IPS DF 4.7 (cell line): ENCODE measurements at regions not wholly inside any gene's neighbourhood (a gene's known extent, or its start where the extent isn't known, plus 50 kb on each side); places are given as distances from the start of the nearest gene placed in this dataset.
"Not testable (repeated sequence)": the region's sequence is repeated elsewhere in the genome, so short reads cannot be mapped to it uniquely, and the experiment has no call there.

ENCODE experiments used
- DNase-seq: peaks from one replicate; pipeline ENCODE4 v3.0.0-alpha.2; 2013; ENCODE audit warnings: low spot score; ENCODE audit errors: extremely low read depth

DNA sequence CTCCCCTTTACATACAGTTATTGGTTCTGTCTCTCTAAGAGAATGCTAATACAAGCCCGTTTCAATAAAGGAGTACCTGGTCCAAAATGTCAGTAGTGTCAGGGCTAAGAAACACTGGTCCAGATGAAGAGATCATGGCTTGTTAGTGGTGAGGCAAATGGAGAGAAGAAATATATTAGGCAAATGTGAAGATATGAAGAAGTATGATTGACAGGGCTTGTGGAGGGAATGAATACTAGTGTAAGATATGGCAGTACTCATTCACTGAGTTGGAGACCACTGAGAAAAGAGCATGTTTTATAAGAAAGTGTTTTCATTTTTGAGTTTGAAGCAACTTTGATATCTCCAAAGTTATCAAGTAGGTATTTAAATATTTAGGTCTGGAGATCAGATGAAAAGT lies 290.5 kb upstream of the MEF2C start:
- no peak for DNase-seq

DNA sequence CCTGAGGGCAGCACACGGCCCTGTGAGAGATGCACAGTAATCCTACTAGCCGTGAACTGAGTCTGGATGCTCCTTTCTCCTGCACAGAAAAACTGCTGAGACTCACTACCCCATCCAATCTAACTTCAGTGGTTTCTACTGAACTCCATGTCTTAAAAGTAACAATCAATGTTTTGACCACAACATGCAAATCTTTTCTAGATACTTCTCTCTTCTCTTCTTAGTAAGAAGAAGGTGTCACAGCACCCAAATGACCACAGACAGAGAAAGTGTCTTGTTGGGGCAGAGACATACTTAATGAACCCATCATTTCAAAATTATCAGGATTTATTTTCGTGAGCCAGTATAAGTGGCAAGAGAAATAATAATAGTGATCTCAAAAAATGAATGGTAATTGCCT lies 285.8 kb upstream of the MEF2C start:
- DNase-seq = no peak

DNA sequence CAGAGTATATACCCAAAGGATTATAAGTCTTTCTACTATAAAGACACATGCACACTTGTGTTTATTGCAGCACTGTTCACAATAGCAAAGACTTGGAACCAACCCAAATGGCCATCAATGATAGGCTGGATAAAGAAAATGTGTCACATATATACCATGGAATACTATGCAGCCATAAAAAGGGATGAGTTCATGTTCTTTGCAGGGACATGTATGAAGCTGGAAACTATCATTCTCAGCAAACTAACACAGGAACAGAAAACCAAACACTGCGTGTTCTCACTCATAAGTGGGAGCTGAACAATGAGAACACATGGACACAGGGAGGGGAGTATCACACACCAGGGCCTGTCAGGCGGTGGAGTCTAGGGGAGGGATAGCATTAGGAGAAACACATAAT lies 281.7 kb upstream of the MEF2C start:
- DNase-seq = not testable (repeated sequence)

DNA sequence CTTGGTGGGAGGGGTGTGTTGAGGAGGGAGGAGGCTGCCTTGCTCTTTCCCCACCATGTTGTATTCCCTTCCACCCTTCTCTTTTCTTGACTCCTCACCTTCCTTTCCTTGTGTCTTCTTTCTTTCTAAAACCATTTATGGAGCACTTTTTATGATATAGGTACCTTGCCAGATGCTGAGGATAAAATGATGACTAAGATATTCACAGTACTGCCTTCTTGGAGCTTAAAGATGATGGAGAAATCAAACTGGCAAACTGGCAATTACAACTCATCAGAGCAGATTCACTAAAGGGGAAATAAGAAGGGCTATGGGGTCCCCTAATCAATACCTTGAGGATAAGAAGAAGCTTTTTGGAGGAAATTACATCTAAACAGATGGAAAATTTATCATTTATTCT lies 273.2 kb upstream of the MEF2C start:
- DNase-seq = no peak

DNA sequence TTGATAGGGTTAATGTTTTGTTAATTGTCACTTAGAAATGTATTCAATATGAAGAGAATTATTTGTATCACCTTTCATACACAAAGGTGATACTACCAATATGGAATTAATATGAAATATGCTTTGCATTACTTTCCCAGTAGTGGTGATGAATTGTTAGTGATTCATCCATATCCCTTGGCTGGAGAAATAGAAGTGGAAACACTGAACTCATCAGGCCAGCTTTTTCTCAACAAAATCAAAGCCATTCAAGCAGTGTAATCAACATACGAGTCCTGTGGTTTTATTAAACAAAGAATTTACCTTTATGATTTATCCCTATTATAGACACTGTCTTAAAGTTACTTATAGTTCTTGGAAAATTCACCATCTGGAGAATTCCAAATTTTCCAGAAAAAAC lies 264.0 kb upstream of the MEF2C start:
- DNase-seq = no peak

DNA sequence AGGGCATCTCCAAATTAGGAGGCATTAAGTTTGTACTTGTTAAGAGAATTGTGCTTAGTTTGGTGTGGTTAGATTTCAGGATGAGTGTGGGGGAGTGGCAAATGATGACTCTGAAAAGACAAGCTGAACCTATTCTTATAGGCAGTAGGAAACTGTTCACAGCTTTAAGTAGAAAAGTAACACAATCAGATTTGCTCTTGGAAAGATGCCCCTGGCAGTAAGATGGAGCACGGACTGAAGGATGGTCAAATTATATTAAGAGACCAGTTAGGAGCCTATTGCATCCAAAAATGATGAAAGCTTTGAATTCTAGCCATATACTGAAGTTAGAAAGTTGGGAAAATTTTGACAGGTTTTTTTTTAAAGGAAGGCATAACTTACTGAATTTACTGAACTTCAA lies 254.2 kb upstream of the MEF2C start:
- DNase-seq = no peak

GRCh38 chr5:89133975-89134374 lies 251.0 kb upstream of the MEF2C start:
- DNase-seq = no peak

GRCh38 chr5:89133129-89133528 lies 250.1 kb upstream of the MEF2C start:
- no peak for DNase-seq

DNA sequence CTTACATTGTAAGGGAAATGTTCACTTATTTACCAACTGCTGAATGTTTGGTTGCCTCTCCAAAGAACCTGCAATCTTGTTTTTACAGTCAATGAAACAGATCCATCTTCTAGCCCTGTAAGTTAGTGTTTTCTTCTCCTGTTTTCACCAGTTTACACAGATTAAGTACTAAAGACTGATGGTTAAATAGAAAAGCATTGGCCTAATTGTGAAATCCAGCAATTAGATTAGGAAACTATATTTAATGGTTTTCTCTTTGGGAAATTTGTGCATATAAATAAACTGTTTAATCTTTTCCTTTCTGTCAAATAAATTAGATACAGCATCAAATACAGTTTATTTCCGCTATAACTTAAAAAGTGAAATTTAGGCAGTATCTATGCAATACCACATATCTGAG lies 247.9 kb upstream of the MEF2C start:
- no peak for DNase-seq

DNA sequence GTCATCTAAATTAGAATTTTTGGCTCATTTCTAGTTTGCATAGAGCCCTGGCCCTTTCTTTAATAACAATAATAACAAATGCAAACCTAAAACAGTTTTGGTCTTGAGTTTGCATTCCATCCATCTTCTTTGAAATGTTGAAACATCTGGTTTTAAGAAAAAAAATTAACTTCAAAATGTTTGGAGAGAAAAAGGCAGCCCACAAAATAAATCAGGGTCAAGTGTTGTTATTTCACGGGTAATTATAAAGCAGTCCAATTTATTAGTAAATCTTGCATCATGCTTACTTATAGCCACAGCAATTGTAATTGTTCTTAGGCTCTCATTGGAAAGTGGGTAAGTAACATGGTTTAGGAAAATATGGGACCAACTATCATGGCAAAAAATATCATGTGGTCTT lies 247.0 kb upstream of the MEF2C start:
- no peak for DNase-seq

DNA sequence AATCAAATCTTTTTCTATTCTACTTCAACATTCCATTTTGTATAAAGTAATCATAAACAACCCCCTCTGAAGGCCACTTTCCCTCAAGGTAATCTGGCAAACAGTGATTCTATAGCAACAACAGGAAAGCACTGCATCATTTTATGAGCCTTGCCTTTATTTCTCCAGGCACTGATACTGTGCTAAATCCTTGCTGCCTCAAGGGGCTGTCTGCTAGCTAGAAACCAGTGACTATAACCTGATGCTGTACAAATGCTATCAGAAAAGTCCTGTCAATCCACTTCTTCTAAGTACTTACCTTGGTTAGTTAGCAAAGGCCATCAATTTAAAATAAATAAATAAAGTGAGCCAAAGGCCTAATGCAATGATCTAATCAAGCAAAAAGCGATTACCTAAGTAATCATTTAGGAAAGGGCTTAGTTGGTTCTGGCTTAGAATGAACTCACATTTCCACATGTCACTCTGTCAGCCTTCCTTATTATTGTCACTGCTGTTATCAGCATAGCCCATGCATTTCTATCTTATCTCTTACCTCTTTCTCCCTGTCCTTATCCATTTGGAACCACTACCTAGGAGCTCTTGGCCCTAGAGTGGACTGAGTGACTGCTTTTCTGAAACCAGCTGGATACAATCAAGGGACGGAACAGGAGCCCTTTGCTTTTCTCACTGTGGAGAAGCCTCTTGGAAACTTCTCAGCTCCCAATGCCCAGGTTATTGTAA lies 246.1 kb upstream of the MEF2C start:
- DNase-seq = no peak

DNA sequence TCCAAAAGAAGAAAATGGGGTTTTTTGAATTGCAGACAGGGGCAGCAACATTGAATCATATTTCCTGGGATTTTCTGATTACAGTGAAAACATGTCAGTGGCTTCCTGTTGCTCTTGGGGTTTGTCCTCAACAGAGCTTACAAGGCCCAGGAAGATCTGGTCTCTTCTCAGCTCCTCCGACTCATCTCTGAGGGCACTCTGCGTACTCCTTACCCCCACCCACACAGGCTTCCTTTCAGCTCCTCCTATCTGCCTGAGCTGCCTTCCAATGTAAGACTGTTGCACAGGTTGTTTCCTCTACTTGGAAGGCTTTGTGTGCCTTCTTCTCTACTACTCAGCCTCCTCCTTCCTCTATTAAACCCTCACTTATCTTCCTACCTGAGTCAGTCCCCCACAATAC lies 245.1 kb upstream of the MEF2C start:
- no peak for DNase-seq

DNA sequence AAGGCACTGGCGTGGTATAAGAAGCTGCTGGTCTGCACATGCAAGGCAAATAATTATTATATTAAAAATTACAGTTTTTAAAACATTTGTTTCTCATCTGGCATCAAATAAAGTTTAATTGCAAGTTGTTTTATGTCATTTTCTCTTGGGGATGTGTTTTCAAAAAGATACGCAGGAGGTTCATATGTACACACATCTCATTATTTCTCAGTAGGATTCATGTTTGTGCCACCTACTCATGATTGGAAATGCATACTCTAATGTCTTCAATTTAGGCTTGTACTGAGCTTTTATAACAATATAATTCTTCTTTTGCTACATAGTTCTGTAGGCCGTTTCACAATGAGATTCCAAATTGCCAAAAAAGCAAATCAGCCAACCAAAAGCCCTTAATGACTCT lies 244.2 kb upstream of the MEF2C start:
- DNase-seq = no peak

GRCh38 chr5:89125372-89125771 lies 242.4 kb upstream of the MEF2C start:
- DNase-seq = no peak

DNA sequence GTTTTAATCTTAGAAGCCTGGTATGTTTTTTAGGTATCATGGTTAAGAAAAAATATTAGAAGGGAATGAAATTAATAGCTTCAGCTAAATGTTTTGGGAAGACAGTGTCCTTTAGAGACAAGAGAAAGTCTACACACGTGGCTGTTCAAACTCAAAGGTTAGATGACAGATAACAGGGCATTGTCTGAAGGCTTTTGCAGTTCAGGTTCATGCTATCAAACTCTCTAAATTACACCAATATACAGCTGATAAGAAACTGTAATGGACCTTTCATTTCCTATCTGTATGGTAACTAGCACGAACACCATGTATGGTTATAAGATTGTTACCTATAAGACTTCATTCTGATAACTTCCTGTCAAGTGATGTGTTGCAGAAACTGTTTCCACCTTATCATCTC lies 240.6 kb upstream of the MEF2C start:
- DNase-seq = no peak

GRCh38 chr5:89120719-89121118 lies 237.7 kb upstream of the MEF2C start:
- no peak for DNase-seq

DNA sequence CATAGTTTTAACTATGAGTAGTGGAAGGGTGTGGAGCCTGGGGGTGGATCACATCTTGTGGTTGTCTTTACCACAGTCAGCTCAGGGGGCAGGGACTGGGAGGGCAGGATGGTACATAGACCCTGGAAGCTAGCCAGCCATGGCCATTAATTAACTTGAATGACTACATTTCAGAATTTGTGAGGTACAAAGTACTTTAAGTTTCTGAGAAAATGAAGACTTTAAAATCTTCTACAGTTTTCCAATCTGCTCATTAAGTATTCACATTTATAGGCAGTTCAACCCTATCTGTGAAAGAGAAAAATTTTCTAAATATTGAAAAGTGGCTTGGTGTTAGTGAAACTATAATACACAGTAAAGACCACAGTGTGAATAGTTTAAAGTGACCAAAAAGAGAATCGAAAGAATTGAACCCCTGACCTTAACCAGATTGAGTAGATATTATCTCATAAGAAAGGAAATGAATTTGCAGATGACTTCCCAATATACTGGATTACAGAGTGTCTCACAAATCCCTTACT lies 234.2 kb upstream of the MEF2C start:
- no peak for DNase-seq

- no peak for DNase-seq
Measured at GRCh38 chr5:89110916-89111646, 228.1 kb upstream of the MEF2C start.

GRCh38 chr5:89106480-89106879 lies 223.5 kb upstream of the MEF2C start:
- DNase-seq = no peak

- DNase-seq = no peak
Measured at GRCh38 chr5:89105836-89106235, 222.9 kb upstream of the MEF2C start.

DNA sequence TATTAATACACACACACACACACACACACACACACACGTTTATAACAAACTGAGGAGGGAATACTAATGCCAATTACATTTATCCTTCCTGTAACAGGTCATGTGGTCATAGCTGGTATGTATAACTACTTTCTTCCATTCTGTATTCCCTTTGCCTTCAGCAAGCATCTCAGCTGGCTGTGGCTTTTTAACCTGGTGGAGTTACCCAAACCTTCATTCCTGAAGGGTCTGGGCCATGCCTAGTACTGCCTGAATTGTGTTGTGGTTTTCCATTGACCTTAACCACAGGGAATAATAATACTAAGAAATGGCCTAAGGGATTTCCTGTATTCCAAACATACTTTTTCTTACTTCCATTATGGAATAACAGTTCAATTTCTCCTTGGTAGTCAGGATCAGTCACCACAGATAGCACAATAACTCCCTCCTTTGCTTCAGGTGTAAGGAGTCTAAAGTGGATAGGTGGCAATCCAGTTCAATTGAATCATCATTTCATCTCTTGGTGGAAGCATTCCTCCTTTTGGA lies 222.2 kb upstream of the MEF2C start:
- DNase-seq = no peak

DNA sequence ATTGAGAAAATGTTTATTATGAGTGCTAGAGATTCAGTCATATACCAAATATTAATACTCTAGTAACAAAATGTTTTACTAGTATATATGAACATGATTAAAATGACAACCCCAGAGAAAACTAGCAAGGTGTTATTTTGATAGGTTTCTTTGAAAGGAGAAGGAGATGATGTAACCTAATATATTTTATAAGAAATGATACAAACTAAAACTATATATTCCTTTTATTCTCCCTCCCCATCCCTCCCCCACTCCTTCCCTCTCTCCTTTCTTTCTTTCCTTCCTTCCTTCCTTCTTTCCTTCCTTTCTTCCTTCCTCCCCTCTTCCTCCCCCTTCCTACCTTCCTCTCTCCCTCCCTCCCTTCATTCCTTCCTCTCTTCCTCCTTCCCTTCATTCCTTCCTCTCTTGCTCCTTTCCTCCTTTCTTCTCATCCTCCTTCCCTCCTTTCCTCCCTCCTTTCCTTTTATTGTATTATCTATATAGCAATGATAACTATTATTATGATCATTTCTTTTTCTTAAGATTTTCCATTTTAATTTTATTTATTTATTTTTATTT lies 215.3 kb upstream of the MEF2C start:
- no peak for DNase-seq
